ENCODE measurements at regions not wholly inside any gene's neighbourhood (a gene's known extent, or its start where the extent isn't known, plus 50 kb on each side); places are given as distances from the start of the nearest gene placed in this dataset.

GRCh38 chr3:18149935-18150334 lies 275.2 kb downstream of the SATB1 start:
- H3K4me3 ChIP-seq (ENCODE audit: low read length), result no peak overlapping the region
- H3K9me3 ChIP-seq (ENCODE audit: control insufficient read depth, insufficient read depth, low read length), result no peaks in the 10 kb centered on the region
- no peak for TF ChIP-seq EZH2phosphoT487 (IDR thresholded peaks at IDR 0.05; ENCODE audit: borderline replicate concordance, low read length)
- TF ChIP-seq CTCF (IDR thresholded peaks at IDR 0.05; ENCODE audit: low read depth, low read length, poor library complexity, severe bottlenecking), result no peak
- no peaks in the 10 kb centered on the region for H3K36me3 ChIP-seq (ENCODE audit: control insufficient read depth, low read length)
- no peaks in the 10 kb centered on the region for H3F3A ChIP-seq (ENCODE audit: control insufficient read depth, insufficient read depth)
- H3K27ac ChIP-seq (ENCODE audit: low read depth, low read length), result no peak overlapping the region
- H4K20me1 ChIP-seq (ENCODE audit: control insufficient read depth, insufficient read depth, low read depth, low read length), result no peaks in the 10 kb centered on the region
- no peaks in the 10 kb centered on the region for H3K9me2 ChIP-seq (replicated peaks; ENCODE audit: control insufficient read depth, low read length)
- H3K4me2 ChIP-seq (ENCODE audit: low read length), result no peak overlapping the region
- no peaks in the 10 kb centered on the region for H3K4me1 ChIP-seq (ENCODE audit: control insufficient read depth, low read length)
- H3K27me3 ChIP-seq (ENCODE audit: control insufficient read depth, low read length), result no peaks in the 10 kb centered on the region
- H3K79me2 ChIP-seq (ENCODE audit: control insufficient read depth, low read length), result no peaks in the 10 kb centered on the region

GRCh38 chr3:18149386-18149785 lies 275.8 kb downstream of the SATB1 start:
- no peaks in the 10 kb centered on the region for H3K9me3 ChIP-seq (ENCODE audit: control insufficient read depth, insufficient read depth, low read length)
- no peaks in the 10 kb centered on the region for H4K20me1 ChIP-seq (ENCODE audit: control insufficient read depth, insufficient read depth, low read depth, low read length)
- no peaks in the 10 kb centered on the region for H3K79me2 ChIP-seq (ENCODE audit: control insufficient read depth, low read length)
- no peaks in the 10 kb centered on the region for H3K36me3 ChIP-seq (ENCODE audit: control insufficient read depth, low read length)
- no peaks in the 10 kb centered on the region for H3K9me2 ChIP-seq (replicated peaks; ENCODE audit: control insufficient read depth, low read length)
- TF ChIP-seq EZH2phosphoT487 (IDR thresholded peaks at IDR 0.05; ENCODE audit: borderline replicate concordance, low read length), result no peak
- TF ChIP-seq CTCF (IDR thresholded peaks at IDR 0.05; ENCODE audit: low read depth, low read length, poor library complexity, severe bottlenecking), result no peak
- no peaks in the 10 kb centered on the region for H3K27me3 ChIP-seq (ENCODE audit: control insufficient read depth, low read length)
- H3K4me2 ChIP-seq (ENCODE audit: low read length), result no peak overlapping the region
- H3K4me1 ChIP-seq (ENCODE audit: control insufficient read depth, low read length), result no peaks in the 10 kb centered on the region
- no peak overlapping the region for H3K4me3 ChIP-seq (ENCODE audit: low read length)
- H3K27ac ChIP-seq (ENCODE audit: low read depth, low read length), result no peak overlapping the region
- no peaks in the 10 kb centered on the region for H3F3A ChIP-seq (ENCODE audit: control insufficient read depth, insufficient read depth)

GRCh38 chr3:18144571-18144970 lies 280.6 kb downstream of the SATB1 start:
- Histone ChIP-seq H3K27me3 (ENCODE audit: control insufficient read depth, low read length) (no peaks in the 10 kb centered on the region), H3K79me2 (ENCODE audit: control insufficient read depth, low read length) (no peaks in the 10 kb centered on the region), H3K36me3 (ENCODE audit: control insufficient read depth, low read length) (no peaks in the 10 kb centered on the region), H3K4me3 (ENCODE audit: low read length) (no peak overlapping the region), H3K4me2 (ENCODE audit: low read length) (no peak overlapping the region), H3K9me3 (ENCODE audit: control insufficient read depth, insufficient read depth, low read length) (no peaks in the 10 kb centered on the region), H3F3A (ENCODE audit: control insufficient read depth, insufficient read depth) (no peaks in the 10 kb centered on the region), H3K4me1 (ENCODE audit: control insufficient read depth, low read length) (no peaks in the 10 kb centered on the region), H4K20me1 (ENCODE audit: control insufficient read depth, insufficient read depth, low read depth, low read length) (no peaks in the 10 kb centered on the region), H3K27ac (ENCODE audit: low read depth, low read length) (no peak overlapping the region), H3K9me2 (replicated peaks; ENCODE audit: control insufficient read depth, low read length) (no peaks in the 10 kb centered on the region)
- TF ChIP-seq CTCF (IDR thresholded peaks at IDR 0.05; ENCODE audit: low read depth, low read length, poor library complexity, severe bottlenecking) (no peak), EZH2phosphoT487 (IDR thresholded peaks at IDR 0.05; ENCODE audit: borderline replicate concordance, low read length) (no peak)
